Activated T-cell treated with anti-CD3 and anti-CD28 coated beads for 48 hours (primary cell): ENCODE measurements at regions not wholly inside any gene's neighbourhood (a gene's known extent, or its start where the extent isn't known, plus 50 kb on each side); places are given as distances from the start of the nearest gene placed in this dataset.

ENCODE experiments used
- DNase-seq: peaks from one replicate; pipeline ENCODE4 v3.0.0-alpha.2; 2020; ENCODE audit warnings: low read depth

DNA sequence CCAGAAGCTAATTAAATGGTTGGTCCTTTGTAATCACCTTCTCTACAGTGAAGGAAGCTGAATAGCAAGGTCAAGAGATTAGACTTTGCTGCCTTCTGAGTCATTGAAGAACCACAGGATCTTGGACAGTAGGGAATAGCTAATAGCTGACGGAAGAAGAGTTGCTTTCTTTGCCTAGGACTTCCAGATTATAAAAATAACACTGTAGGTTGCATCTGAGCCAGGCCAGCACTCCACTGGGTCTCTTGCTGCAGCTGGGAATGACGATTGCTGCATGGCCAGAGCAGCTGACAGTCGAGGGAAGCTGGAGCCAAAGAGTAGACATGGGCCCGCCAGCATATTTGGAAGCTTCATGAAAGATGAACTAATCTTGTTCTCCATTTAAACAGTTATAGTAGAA is 81.5 kb upstream of the KCNMB2 start:
- DNase-seq, result no peak

- no peak for DNase-seq
Observed at GRCh38 chr3:178455226-178455625, 81.0 kb upstream of the KCNMB2 start.

- DNase-seq, result no peak
Observed at GRCh38 chr3:178455946-178456345, 80.3 kb upstream of the KCNMB2 start.

GRCh38 chr3:178456621-178457285 is 79.5 kb upstream of the KCNMB2 start:
- DNase-seq, result no peak

DNA sequence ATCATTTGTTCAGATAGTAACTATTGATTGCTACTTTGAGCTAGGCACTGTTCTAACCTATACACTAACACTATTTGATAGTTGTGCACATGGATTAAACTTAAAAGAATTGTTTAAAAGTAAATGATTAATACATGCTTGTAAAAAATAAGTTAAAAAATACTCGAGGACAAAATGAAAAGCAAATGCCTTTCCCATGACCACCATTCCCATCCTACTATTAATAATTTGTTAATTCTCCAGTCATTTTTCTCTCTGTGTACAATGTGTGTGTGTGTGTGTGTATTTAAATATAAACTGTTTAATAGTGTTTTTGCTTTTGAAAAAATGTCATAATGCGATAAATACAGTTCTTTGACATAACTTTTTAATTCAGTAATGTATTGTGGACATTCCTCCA is 78.7 kb upstream of the KCNMB2 start:
- DNase-seq, result no peak

DNA sequence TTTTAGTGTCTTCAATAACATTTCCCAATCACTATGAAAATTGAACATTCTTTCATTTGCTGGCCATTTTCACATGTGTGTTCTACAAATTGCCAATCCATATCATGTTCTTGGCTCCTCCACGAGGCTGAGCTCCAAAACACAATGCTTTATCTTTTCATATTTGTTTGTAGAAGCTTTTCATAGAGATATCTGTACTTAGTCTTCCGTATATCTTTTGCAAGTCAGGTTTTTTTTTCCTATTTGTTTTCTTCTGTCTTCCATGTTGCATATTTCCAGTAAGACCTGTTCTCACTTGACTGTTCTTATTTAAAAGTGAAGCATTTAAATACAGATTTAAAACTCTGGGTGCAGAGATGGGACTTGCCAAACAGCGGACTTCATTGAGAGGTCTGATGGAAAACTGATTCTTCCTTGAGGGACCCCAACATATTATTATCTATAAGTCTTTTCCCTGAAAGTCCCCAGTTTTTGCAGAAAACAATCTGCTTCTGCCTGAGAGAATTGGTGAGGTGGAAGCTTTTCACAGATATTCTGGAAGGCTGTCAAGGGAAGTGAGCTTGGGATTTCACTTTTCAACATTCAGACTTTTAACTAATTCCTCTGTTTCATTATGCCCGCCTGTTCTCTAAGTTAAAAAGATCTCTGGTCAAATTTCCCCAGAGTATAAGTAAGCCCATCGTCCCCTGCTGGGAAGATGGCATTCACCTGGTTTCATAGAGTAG is 77.8 kb upstream of the KCNMB2 start:
- DNase-seq, result no peak

DNA sequence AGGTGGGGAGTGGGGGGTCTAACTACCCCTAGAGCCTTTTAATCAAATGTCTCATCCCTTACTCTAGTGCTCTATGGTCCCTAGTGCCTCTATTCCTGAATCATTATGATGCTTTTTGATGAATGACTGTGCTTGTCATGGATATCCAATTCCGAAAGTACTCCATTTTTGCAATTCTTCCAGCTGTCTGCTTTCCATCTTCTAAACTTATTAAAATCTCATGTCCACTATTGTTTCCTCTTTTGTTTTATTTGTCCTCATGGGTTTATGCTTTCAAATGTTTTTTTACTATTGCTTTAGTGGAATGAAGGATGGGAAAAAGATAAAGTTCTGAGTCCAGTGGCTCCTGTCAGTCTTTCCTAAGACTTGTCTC is 77.2 kb upstream of the KCNMB2 start:
- no peak for DNase-seq

DNA sequence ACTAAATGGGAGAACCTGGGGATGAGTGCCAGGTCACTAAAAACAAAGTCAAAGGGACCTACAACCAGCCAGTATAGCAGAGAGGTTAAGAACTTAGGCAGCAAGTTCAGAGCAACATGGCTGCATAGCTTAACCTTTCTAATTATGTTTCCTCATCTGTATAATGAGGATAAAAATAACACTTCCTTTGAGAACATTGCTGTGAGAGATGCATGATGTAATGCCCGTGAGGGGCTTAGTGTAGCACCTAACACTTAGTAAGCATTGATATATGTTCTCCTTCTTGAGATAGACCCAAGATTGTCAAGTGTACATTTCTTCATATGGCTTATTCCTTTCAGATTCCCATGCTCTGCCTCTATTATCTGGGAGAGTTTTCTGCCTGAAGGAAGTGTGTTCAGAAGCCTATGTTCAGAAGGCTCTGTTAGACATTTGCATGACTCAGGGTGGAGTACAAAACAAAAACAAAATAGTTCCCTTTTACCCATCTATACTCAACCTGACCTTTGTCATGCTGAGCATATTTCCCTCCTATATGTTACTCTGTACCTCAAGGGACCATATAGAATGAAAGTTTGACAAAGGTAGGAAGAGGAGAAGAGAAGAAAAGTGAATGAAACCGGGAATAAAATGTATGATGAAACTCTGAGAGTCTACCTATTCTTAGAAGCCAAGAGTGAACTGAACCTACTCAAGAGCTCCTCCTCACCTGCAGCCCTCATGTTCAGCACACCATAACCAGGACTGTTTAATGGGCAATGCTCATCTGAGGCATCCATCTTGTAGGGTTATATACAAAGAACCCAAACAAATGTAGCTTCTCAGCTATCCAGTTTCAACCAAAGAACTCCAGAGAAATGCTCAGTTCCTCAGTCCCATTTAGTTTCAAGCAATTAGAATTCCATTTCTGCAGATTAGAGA is 70.7 kb upstream of the KCNMB2 start:
- no peak for DNase-seq

DNA sequence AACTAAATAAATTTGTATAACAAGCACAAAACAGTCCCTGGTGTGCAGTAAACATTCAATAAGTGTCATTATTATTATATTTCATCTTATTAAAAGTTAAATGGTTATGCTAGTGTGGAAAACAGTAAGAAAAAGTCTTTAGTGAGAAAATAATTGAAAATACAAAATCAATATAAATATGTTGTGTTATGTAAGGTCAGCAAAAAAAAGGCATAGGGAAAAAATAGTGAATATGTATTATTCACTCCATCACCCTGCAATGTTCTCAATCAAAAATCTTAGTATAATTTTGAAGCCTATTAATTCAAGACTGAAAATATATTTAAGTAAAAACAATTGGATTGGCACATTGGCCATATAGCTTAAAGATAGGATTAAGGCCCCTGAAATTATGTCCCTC is 63.3 kb upstream of the KCNMB2 start:
- no peak for DNase-seq

DNA sequence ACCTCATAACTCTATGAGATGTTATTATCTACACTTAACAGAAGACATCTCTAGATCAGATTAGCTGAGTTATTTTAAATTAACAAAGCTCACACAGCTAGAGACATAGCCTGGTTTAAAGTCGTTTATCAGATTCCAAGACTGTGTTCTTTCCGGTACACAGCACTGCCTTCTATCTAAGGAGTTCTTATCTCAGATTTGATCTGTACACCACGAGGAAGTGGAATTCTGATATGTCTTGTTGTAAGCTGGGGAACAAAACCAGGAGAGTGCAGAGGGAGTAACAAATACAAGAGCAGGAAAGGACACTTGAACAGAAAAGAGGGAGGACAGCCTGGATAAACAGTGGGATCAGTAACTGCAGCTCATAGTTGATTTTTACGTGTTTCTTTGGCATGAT is 61.7 kb upstream of the KCNMB2 start:
- no peak for DNase-seq

GRCh38 chr3:178475062-178475461 is 61.2 kb upstream of the KCNMB2 start:
- DNase-seq, result no peak

DNA sequence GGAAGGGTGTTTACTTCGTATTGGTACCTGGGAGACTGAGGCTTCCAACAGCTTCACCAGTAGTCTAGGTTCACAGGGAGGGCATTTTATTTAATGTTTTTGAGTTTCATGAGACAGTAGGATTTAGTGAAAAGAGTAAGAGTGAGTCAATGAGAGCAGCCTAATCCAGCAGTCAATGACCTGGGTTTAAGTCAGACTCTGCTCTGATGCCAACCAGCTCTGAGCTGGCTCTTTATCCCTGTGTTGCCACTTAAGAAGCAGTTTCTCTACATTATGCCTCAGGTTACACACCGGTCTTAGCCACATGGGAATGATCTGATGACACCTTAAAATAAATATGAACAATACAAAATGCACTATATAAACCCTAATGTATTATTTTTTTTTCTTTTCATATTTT is 59.4 kb upstream of the KCNMB2 start:
- DNase-seq, result no peak

DNA sequence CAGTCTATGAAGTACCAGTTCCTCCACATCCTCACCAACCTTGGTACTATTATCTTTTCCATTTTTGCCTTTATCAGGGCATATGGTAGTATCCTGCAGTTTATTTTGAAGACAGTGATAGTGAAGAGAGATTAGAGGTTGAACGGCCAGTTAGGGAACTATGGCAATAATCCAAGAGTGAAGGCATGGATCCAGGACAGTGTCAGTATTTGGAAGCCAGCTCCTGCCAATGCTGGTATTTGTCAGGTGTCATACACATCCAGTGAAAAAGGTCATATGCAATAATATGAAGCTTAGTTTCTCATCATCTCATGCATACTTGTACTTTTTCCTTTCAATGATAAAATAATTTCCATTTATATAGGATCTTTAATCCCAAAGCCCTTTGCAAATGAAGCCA is 56.8 kb upstream of the KCNMB2 start:
- DNase-seq, result no peak

DNA sequence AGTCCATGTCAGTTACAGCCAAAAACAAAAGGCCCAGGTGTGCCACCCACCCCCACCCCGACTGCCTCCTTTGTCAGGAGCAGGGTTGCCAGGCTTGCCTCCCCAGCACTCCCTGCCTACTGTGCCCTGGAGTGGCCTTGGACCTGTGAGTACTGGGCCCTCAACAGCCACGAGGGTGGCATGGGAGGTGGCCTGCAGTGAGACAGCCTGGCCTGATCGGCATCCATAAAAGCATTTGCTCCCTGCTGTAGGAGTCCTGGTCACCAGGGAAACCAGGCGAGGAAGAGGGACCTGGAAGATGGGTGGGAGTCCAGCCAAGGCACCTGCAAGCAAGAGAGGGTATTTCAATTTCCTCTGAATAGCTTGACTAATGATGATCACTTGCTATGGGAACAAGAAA is 56.4 kb upstream of the KCNMB2 start:
- DNase-seq, result no peak

DNA sequence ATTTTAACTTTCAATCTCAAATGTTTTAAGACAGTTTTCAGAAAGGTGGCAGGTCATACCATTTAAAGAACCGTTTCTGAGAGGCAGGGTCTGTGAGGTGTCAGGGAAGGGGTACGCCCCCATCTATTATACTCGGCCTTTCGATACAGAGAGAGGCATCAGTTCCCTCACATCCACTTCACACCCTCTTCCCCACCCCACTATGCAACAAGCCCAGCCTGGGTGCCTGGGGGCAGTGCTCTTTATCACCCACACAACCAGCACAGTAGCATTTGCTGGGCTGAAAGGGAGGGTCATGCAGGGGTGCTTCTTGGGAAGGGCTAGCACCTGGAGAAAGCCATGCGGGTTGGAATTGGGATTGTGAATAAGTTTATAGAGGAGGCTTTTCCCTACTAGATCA is 56.0 kb upstream of the KCNMB2 start:
- no peak for DNase-seq

- no peak for DNase-seq
Observed at GRCh38 chr3:178480795-178481194, 55.4 kb upstream of the KCNMB2 start.

GRCh38 chr3:178482981-178483380 is 53.3 kb upstream of the KCNMB2 start:
- DNase-seq, result no peak

DNA sequence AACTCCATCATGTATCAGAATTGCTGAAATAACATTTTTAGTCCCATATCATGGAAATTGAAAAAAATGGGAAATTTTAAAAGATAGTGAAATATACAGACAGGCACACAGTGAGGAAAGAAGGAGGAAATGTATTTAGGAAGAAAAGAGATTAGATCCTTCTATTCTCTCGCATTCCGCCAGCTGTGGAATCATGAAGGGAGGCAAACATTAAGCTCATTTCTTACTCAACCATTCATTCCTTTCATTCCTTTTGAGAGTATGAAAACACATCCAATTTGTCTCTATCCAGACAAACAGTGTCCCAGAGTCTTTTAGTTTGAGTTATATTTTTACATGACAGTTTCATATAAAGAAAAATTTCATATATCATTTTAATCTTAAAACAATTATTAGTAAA is 52.5 kb upstream of the KCNMB2 start:
- no peak for DNase-seq

GRCh38 chr3:178485756-178486155 is 50.5 kb upstream of the KCNMB2 start:
- DNase-seq, result no peak
